Heart left ventricle (tissue), 16 donors: ENCODE measurements at regions not wholly inside any gene's neighbourhood (a gene's known extent, or its start where the extent isn't known, plus 50 kb on each side); places are given as distances from the start of the nearest gene placed in this dataset.

Experiments used
- ATAC-seq, 4 donors: fragments of 200-7000 bp; cut with Tn5 transposase; one replicate each; pipeline ENCODE4 v1.9.1; 2020 to 2022; ENCODE audit warnings: moderate library complexity in 4 of 4, mild to moderate bottlenecking in 3 of 4, moderate number of reproducible peaks in 1 of 4
- DNase-seq, 5 donors: peaks; one replicate each; pipeline ENCODE4 v3.0.0-alpha.2; 2020
- H3K27ac ChIP-seq, 12 donors: fragments of 200-600 bp; sonication (generic) in 4 of 12; one replicate each; pipeline versions ENCODE4 v1.5.0 to v1.8.0; 2016 to 2022; ENCODE audit warnings: mild to moderate bottlenecking in 2 of 12
- H3K27me3 ChIP-seq, 9 donors: fragments of 200-600 bp; sonication (generic) in 2 of 9; one replicate each; pipeline versions ENCODE4 v1.5.1 to v1.8.0; 2016 to 2022; ENCODE audit warnings: mild to moderate bottlenecking in 3 of 9
- H3K36me3 ChIP-seq, 9 donors: fragments of 200-600 bp; sonication (generic) in 2 of 9; one replicate each; pipeline versions ENCODE4 v1.5.0 to v1.8.0; 2018 to 2022; ENCODE audit warnings: mild to moderate bottlenecking in 2 of 9
- H3K4me1 ChIP-seq, 12 donors: fragments of 200-600 bp; sonication (generic) in 4 of 12; one replicate each; pipeline versions ENCODE4 v1.5.0 to v1.8.0; 2016 to 2022; ENCODE audit warnings: mild to moderate bottlenecking in 3 of 12
- H3K4me3 ChIP-seq, 12 donors: fragments of 200-600 bp; sonication (generic) in 4 of 12; one replicate each; pipeline versions ENCODE4 v1.5.0 to v1.8.0; 2017 to 2022; ENCODE audit warnings: mild to moderate bottlenecking in 9 of 12, moderate library complexity in 4 of 12
- H3K9me3 ChIP-seq, 12 donors: fragments of 200-600 bp; sonication (generic) in 4 of 12; one replicate each; pipeline versions ENCODE4 v1.5.0 to v1.8.0; 2016 to 2022; ENCODE audit warnings: mild to moderate bottlenecking in 1 of 12
- CTCF ChIP-seq, 12 donors: fragments of 200-600 bp; sonication (generic) in 4 of 12; IDR thresholded peaks; one replicate each; pipeline versions ENCODE4 v1.5.0 to v1.8.0; 2018 to 2022; ENCODE audit warnings: antibody characterized with exemption in 12 of 12, mild to moderate bottlenecking in 5 of 12
- POLR2A ChIP-seq, 2 donors: fragments of 450-650 bp; IDR thresholded peaks; one replicate each; pipeline ENCODE4 v1.6.1; 2017; ENCODE audit warnings: antibody characterized with exemption in 2 of 2, mild to moderate bottlenecking in 2 of 2, moderate library complexity in 2 of 2
- WGBS, 4 donors: extraction: QIAGEN DNeasy Blood & Tissue Kit in 2 of 4; methylation state at CpG; one replicate each; pipeline versions ENCODE4 v1.1.5 to v1.1.7; 2013 to 2018; 5-methylcytosine and 5-hydroxymethylcytosine counted together
- intact Hi-C, 10 donors: fragments of 100-400 bp; cut with DNase I; formaldehyde crosslinking; loops; one replicate each; pipeline versions ENCODE4 v1.11.1 to v1.14.2; 2022
- donor health status: ischemic (EF 13 %, LVEDD 7.1; RV severe dilation, severe dysfunction).
- donor health status: healthy with polysubstance abuse.
- donor health status: DM: no; HTN: yes; CAD: no.
- donor health status: DM: no; HTN: no; CAD: no.
- donor health status: ischemic (EF 25% LVEDD 6.9; RV normal size, moderate dysfunction).
- donor health status: ischemic (EF 25% LVEDD 5.7; RV mildly dilated, moderate dysfunction).
- donor health status: healthy.
- donor health status: DM: yes; HTN: yes; CAD: no.
- donor health status: ischemic (EF 35%, LVEDD 5.7; RV mildly dilated, moderate dysfunction).
- donor health status: nonischemic (EF 11% LVEDD 7.7; RV severe dilation, severe dysfunction).
- donor health status: DM: yes; HTN: yes; CAD: no.
- donor health status: PGD.
- donor health status: ischemic (EF 29% LVEDD 5.4; RV normal size, mild dysfunction).
- donor health status: nonischemic (EF 23%, LVEDD 6.1; RV moderate dilation, normal function).

- no peak overlapping the region for H3K4me3 ChIP-seq
- WGBS, 4 donors = 65 to 70% (median 67%) methylated on average over 3 of the region's 3 CpGs
- H3K9me3 ChIP-seq = no peaks in the 10 kb centered on the region
- H3K27me3 ChIP-seq = no peaks in the 10 kb centered on the region
- no peak for DNase-seq
- no peak overlapping the region for H3K27ac ChIP-seq
- intact Hi-C loops = no loop called here
- ATAC-seq = no peak
- TF ChIP-seq POLR2A (IDR thresholded peaks at IDR 0.05) (no peak), CTCF (IDR thresholded peaks at IDR 0.05) (no peak)
- H3K4me1 ChIP-seq = no peaks in the 10 kb centered on the region
- H3K36me3 ChIP-seq = no peaks in the 10 kb centered on the region
Measured at GRCh38 chr2:209114588-209115240, 309.1 kb upstream of the MAP2 start.

- Histone ChIP-seq H3K9me3 (peaks cover 0 to 3% (median 0%) of the 10 kb centered on the region in 12 donors), H3K4me1 (peaks cover 0 to 6% (median 0%) of the 10 kb centered on the region in 12 donors), H3K36me3 (no peaks in the 10 kb centered on the region), H3K27me3 (no peaks in the 10 kb centered on the region), H3K4me3 (no peak overlapping the region), H3K27ac (no peak overlapping the region)
- TF ChIP-seq POLR2A (IDR thresholded peaks at IDR 0.05) (no peak), CTCF (IDR thresholded peaks at IDR 0.05) (no peak)
- intact Hi-C loops = no loop called here
- WGBS, 4 donors = 61 to 72% (median 67%) methylated on average over 2 of the region's 2 CpGs
- no peak for DNase-seq
- ATAC-seq = no peak
Measured at GRCh38 chr2:209121691-209122090, 302.2 kb upstream of the MAP2 start.

- Histone ChIP-seq H3K4me3 (no peak overlapping the region), H3K9me3 (peaks cover 0 to 3% (median 0%) of the 10 kb centered on the region in 12 donors), H3K4me1 (peaks cover 0 to 6% (median 0%) of the 10 kb centered on the region in 12 donors), H3K27ac (no peak overlapping the region), H3K27me3 (no peaks in the 10 kb centered on the region), H3K36me3 (no peaks in the 10 kb centered on the region)
- TF ChIP-seq POLR2A (IDR thresholded peaks at IDR 0.05) = no peak
- no peak for TF ChIP-seq CTCF (IDR thresholded peaks at IDR 0.05)
- WGBS, 4 donors = 82 to 96% (median 92%) methylated on average over 1 of the region's 1 CpG
- DNase-seq (no peak), ATAC-seq (no peak)
- intact Hi-C loops = no loop called here
Measured at GRCh38 chr2:209125291-209125690, 298.6 kb upstream of the MAP2 start.

DNA sequence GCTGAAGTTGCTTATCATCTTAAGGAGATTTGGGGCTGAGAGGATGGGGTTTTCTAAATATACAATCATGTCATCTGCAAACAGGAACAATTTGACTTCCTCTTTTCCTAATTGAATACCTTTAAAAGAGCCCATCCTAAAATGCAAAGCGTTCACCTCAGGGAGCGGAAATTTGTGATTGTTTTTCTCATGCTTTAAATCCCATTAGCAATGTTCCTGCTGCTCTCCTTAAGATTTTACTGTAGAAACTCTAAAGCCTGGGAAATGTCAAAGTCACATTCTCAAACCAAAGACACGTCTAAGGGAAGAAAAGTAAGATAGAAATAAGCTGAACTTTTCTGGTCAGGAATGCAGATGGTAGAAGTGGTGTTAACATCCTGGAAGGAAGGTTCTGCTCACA is 285.8 kb upstream of the MAP2 start:
- intact Hi-C loops = no loop called here
- H3K27ac ChIP-seq = no peak overlapping the region
- no peaks in the 10 kb centered on the region for H3K36me3 ChIP-seq
- DNase-seq (no peak), ATAC-seq (no peak)
- H3K4me1 ChIP-seq = no peaks in the 10 kb centered on the region
- peaks cover 0 to 8% (median 0%) of the 10 kb centered on the region in 12 donors for H3K9me3 ChIP-seq
- no peak for TF ChIP-seq POLR2A (IDR thresholded peaks at IDR 0.05)
- TF ChIP-seq CTCF (IDR thresholded peaks at IDR 0.05) = no peak
- WGBS, 4 donors = 34 to 51% (median 45%) methylated on average over 3 of the region's 3 CpGs
- no peaks in the 10 kb centered on the region for H3K27me3 ChIP-seq
- no peak overlapping the region for H3K4me3 ChIP-seq
